HG03460 (cell line): ENCODE measurements at regions not wholly inside any gene's neighbourhood (a gene's known extent, or its start where the extent isn't known, plus 50 kb on each side); places are given as distances from the start of the nearest gene placed in this dataset.
"Not testable (repeated sequence)": the region's sequence is repeated elsewhere in the genome, so short reads cannot be mapped to it uniquely, and the experiment has no call there.

Experiments used
- ATAC-seq: cut with Tn5 transposase; IDR thresholded peaks from one replicate; pipeline ENCODE4 v1.9.1; 2021; ENCODE audit not compliant: unreplicated experiment

GRCh38 chr10:2925631-2926030 is 141.7 kb upstream of the PFKP start:
- ATAC-seq, result no peak

DNA sequence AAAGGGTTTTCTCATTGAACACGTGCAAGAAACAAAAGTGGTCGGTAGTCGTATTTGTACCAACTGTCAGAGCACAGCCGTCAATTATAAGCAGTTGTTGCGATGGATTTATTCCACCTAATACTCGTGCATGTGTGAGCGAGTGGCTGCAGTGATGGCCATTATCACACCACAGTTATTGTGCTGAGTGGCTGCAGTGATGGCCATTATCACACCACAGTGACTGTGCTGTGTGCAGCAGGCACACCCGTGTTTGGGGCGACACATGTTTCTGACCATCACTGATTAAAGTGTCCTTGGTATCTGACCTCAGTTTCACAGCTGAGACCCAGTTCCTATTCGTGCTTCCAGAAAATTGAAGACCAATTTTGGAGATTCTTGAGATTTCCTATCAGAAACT is 142.9 kb upstream of the PFKP start:
- ATAC-seq, result no peak

GRCh38 chr10:2921956-2922680 is 145.2 kb upstream of the PFKP start:
- ATAC-seq, result no peak

GRCh38 chr10:2920637-2921036 is 146.7 kb upstream of the PFKP start:
- ATAC-seq, result no peak

DNA sequence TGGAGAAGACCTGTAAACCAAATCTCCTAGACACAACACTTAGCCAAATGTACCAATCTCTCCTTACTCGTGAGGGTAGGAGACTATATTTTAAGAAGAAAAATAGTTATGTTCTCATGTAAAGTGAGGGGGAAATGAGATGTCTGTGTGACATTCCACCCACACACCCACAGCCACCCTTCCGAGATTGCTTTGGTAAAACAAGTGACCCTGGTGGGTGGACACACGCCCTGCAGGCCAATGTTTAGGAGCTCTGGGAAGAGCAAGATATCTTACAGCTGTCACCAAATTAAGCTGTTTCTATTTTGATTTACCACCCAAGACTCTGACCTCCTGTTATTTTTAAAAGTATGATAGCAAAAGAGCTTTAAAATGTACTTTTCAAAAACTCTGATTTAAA is 147.2 kb upstream of the PFKP start:
- no peak for ATAC-seq

- ATAC-seq, result no peak
Observed at GRCh38 chr10:2919016-2919415, 148.3 kb upstream of the PFKP start.

DNA sequence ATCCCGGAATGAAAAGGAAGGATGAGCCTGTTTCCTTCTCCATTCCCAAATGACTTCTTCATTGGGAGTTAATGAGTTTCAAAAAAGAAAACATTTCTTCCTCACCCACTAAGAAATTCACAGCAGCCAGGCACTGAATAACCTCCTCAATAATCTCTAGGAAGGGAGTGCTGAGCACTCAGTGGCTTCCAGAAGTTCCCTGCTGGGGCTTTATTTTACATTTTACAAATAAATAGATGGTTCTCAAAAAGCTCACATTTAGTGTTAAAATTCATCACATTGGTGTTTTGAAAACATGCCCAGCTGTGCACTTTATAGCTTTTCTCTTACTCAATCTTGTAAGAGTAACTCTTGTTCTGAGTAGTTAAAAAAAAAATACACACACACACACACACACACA is 148.9 kb upstream of the PFKP start:
- ATAC-seq, result no peak

- ATAC-seq, result no peak
Observed at GRCh38 chr10:2917926-2918325, 149.4 kb upstream of the PFKP start.

- ATAC-seq, result no peak
Observed at GRCh38 chr10:2915412-2915811, 151.9 kb upstream of the PFKP start.

DNA sequence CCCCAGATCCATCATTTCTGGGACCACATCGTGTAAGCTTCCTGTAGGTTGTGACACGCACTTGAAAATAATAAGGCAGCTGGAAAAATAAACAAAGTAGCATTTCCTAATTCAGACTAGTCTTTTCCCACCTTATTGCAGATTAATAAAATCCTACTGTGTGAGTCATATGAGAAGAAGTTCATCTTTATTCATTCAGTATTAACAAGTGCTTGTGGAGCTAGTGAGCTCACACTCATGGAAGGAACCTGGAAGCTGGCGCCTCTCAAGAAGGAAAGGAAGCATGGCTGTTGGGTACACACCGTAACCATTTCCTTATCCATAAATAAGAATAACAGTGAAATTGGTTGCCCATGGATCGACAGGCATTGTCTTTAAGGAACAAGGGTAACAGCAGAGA is 152.6 kb upstream of the PFKP start:
- no peak for ATAC-seq

- no peak for ATAC-seq
Observed at GRCh38 chr10:2913474-2913873, 153.9 kb upstream of the PFKP start.

GRCh38 chr10:2910656-2911055 is 156.7 kb upstream of the PFKP start:
- ATAC-seq, result no peak

GRCh38 chr10:2909921-2910320 is 157.4 kb upstream of the PFKP start:
- no peak for ATAC-seq

DNA sequence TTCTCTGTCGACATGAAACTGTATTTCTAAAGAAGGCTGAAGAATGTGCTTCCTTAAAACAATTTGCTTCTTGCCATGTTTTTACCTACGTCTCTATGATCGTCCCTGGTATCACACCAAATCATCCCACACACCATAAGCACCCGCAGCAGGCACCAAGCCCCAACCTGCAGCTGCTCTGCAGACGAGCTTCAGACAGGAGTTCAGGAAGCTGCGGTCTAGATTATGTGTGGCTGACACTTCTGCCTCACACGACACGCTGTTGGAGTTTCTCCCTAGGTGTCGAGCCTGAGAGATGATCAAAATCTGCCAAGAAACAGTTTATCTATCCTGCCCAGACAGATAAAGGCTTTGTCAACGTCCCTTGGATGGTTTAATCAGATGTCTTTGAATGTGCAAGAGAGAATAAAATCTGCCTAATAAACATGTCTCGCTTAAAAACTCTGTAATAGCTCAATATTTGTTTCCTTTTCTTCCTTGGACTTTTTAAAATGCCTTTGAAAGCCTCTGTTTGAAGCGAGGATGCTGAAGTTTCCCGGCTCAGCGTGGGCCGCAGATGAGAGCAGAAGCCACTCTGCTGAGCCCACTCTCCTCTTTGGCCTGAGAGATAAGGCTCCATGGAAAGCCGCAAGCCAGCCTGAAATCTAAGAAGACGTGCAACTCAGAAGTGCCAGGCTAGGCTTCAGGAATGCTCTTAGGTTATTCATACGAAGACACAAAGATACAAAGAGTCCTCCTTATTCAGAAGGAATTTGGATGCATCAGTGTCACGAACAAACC is 158.3 kb upstream of the PFKP start:
- no peak for ATAC-seq

DNA sequence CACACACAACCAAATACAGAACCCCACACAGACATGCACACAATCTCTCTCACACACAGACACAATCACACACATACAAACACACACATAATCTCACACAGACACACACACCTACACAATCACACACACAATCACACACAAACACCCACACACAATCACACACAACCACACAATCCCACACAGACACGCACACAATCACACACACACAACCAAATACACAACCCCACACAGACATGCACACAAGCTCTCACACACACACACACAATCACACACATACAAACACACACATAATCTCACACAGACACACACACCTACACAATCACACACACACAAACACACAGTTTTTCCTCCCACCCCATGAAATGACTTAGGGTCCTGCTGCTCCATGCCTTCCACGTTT is 160.4 kb upstream of the PFKP start:
- no peak for ATAC-seq

DNA sequence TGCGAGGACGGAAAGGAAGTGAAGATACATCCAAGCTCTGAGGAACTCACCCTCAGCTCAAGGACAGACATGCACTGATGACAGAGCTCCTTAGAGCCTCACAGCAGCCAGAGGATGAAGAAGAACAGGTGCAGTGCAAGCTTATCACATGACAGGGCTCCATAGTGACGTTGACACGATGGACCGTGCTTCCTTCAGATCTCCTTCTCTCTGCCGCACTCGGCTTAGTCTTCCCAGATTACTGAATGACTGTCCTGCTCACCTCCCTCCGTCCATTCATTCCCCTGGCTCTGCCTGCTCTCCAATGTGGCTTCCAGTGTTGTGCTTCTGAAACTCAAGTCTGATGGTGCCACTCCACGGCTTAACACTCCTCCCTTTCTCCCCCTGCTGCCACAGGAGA is 161.5 kb upstream of the PFKP start:
- no peak for ATAC-seq

DNA sequence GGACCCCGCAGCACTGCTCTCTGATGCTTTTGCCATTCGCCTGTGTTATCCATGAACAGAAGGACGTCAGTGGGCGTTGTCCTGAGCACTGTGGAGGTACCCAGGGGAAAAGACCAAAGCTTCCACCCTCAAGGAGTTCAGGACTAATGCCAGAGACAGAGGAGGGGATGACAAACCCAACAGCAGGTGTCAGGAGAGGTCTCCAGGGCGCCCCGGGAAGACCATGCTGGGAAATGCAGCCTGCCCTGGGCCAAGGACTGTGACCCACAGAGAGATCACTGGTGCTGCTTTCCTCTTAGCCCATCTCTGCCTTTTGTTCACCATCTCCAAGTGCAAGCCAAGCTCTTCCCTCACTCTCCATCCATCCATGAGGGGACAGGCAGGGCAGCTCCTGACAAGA is 166.8 kb upstream of the PFKP start:
- ATAC-seq, result no peak

- ATAC-seq, result no peak
Observed at GRCh38 chr10:2899246-2899951, 167.9 kb upstream of the PFKP start.

GRCh38 chr10:2898509-2898860 is 168.9 kb upstream of the PFKP start:
- no peak for ATAC-seq

DNA sequence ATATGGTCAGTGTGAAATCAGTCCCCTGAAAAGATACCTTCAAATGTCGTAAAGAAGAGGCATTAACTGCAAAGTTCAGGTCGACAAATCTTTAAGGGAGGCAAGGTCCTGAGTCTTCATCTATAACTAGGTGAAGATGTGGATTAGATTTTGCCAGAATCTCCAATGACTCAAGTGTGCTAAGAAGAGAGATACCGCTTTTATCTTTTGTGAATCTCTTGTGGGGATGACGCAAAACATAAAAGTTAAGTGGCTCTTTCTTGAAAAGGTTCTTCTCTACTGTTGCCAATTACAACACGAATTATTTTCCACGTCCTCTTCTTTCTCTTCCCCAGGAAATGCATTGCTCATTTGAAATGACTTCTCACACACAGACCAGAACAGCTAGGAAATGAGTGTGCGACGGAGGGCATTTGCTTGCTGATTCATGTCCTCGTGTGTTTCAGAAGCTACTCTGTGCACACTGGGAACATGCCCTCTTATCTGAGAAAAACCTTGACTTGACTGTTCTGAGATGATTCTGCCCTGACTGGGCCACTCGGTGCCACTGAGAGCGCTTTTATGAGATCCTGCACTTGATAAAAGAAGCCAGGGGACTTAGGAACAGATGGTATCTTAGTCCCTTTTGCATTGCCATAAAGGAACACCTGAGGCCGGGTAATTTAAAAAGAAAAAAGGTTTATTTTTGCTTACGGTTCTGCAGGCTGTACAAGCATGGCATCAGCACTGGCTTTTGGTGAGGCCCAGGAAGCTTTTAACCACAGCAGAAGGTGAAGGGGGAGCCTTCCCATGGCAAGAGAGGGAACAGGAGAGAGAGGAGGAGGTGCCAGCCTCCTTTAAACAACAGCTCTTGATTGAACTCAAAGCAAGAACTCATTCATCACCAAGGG is 169.5 kb upstream of the PFKP start:
- no peak for ATAC-seq

DNA sequence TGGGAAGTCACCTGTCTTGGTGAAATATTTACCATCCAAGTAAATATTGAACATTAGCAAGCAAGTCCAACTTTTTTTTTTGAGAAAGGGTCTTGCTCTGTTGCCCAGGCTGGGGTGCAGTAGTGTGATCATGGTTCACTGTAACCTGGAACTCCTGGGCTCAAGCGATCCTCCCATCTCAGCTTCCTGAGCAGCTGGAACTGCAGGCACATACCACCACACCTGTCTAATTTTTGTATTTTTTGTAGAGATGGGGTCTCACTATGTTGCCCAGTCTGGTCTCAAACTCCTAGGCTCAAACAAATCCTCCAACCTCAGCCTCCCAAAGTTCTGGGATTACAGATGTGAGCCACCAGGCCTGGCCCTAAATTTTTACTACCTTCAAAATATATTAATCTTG is 171.0 kb upstream of the PFKP start:
- not testable (repeated sequence) for ATAC-seq
